SIG-M5 treated with dmso at 0.1 percent for 504 hours (cell line): ENCODE measurements at regions not wholly inside any gene's neighbourhood (a gene's known extent, or its start where the extent isn't known, plus 50 kb on each side); places are given as distances from the start of the nearest gene placed in this dataset.

ENCODE experiments used
- DNase-seq: peaks from one replicate; lab custom pipeline; 2025; ENCODE audit not compliant: unreplicated experiment; lab: John Stamatoyannopoulos, UW

DNA sequence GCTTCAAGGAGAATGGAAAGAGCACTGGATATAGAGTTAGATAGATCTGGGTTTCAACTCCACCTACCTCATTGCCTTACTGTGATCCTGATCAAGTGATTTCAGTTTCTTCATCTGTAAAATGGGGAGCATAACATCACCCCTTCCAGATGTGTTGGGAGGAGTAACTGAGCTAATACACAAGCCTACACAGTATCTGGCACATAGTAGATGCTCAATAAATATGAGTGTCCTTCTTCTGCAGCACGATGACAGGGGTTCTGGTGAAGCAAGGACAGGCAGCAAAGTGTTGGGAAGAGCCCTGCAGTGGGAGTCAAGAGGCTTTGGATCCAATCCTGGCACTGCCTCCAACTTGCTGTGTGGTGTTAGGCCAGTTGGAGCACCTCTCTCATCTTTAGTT lies 270.0 kb downstream of the UACA start:
- no peak for DNase-seq

DNA sequence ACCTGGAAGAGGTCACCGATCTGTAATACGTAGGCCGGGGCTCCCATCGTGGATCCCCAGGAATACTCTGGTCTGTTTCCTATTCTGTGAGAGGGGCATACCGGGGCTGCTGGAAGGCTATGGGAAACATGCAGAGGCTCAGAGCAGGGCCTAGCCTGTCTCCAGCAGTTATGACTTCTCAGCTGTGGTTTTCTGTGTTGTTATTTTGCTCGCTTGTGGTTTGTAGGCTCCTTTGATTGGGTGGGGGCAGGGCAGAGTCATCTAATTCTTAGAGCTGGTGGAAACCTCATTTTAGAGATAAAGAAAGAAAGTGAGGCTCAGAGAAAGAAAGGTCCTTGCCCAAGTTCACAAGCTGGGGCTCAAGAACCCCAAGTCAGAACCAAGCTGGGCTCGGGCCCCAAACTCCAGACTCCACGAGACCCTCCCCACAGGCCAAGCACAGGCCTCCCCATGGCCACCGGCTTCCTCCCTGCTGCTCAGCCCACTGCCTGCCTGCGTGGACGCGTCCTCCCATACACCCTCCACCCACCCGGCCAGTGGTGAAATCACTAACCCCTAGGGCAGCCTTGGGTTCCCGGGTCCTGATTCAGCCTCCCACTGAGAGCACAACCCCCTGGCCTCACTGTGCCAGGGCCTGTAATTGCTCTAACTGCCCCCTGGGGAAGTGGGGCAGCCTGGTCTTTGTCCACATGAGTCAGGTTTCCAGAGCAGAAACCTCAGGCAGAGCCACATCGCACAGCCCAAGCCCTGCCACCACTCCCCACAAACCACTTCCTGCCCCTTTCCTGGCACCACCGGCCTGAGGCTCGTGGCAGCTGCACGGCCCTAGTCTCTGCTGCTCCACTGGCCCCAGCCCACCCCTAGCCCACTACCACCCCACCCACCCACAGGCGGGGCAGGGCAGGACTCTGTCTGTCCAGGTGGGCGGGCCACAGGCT lies 270.8 kb downstream of the UACA start:
- peak; percentile 78 for DNase-seq

DNA sequence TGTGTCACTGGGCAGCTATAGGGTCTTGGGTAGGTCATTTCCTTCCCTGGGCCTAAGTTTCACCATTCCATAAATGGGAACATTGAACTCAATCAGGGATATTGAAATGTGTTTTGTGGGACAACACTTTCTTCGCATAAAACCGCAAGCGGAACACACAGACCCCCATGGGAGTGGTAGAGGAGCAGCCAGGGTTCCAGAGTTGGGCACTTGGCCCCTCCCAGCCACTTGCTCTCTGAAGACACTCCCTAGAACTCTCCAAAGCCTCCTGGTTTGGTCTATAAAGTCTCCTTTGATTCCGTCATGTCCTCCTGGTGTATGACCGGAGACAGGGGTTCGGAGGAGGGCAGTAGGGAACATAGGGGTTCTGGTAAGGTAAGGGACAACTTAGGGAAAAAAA lies 271.7 kb downstream of the UACA start:
- no peak for DNase-seq

DNA sequence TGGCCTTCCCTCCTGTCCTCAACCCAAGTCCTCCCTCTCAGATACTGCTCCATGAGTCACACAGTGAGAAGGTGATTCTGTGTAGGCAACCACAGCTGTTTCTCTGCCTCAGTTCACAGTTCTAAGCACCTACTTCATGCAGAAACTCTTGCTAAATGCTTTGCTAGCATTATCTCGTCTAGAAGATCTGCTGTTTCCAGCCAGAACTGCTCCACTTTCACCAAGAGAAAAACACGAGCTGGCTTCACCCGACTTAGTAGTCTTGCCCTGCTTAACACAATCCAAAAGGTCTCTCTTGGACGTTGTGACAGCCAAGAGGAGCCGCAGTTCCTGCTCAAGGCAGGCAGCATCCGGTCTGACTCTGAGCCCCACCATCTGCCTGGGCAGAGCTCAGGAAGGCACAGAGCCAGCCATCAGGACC lies 272.1 kb downstream of the UACA start:
- DNase-seq: no peak

DNA sequence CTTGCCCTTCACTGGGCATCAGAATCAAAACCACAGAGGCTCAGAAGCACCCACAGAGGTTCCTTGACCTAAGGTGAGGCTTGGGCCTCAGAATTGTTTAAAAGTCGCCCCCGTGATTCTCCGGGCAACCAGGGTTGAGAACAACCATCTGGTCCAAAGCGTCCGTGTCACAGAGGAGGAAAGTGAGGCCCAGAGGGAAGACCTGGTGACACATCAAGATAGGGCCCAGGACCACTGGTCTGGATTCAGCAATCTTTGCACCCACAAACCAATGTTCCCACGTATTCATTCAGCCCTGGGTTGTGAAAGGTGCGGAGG lies 272.6 kb downstream of the UACA start:
- no peak for DNase-seq

DNA sequence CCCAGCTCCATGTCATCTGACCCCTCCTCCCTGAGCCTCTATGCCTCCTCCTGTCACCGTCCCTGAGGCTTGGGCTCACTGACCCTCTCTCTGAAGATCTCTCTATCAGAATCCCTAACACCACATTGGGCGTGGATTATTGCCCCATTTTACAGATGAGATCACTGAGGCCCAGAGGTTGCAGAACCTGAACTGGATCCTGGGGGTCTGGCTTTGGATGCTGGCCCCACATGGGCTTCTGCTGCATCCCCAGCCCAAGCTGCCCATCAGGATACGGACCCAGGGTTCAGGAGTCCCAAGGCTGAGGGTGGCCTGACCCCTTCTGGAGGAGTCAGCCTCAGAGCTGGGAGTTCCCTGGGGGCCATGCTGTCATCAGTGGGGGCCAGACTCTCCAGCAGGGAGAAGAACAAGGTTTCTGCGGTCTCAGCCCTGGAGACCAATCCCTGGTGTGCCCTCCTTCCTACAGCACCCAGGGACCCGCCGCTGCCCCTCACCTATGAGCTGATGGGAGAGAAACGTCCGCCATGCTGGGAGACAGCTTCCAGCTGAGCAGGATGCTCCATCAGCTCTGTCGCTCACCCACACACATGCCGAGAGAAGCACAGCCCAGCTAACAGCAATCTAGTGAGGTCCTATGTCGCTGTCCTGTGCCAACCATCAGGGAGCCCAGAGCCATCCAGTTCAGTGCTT lies 273.1 kb downstream of the UACA start:
- DNase-seq: no peak

DNA sequence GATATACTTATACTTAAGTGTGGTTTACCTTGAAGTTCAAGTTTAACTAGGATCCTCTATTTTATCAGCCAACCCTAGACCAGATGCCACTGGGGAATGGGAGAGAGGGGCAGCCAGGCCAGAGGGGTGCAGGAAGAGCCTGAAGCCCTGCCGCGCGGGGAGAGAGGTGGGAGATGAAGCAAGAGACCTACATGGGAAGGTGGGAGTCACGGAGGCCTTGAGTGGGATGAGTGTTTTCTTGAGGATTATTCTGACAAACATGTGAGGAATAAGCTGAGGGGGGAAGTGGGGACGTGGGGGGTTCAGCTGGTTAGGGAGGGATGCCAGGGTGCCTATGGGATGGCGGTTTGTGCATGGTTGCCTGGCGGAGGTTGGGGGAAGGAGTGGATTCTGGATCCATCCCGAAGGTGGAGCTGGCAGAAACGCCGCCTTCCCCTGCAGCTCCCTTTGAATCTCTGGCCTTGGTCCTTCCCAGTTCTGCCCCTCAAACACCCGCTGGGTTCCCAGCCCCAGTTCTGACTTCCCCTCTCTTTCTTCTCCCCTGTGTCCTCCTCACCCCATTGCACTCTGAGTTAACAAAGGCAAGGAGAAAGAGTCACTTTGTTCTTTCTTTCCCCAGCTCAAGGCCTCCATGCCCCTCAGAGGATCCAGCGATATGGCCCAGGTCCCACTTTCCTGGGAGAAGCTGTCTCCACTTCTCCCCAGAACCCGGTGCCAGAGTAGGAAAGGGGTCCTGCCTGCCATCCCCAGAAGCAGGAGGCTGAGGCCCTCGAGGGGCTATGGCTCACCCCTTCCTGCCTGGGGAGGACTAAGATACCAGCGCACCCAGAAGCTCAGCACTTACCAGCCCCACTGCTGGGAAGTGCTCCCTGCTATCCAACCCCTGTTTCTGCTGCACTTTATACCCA lies 274.2 kb downstream of the UACA start:
- DNase-seq: no peak

DNA sequence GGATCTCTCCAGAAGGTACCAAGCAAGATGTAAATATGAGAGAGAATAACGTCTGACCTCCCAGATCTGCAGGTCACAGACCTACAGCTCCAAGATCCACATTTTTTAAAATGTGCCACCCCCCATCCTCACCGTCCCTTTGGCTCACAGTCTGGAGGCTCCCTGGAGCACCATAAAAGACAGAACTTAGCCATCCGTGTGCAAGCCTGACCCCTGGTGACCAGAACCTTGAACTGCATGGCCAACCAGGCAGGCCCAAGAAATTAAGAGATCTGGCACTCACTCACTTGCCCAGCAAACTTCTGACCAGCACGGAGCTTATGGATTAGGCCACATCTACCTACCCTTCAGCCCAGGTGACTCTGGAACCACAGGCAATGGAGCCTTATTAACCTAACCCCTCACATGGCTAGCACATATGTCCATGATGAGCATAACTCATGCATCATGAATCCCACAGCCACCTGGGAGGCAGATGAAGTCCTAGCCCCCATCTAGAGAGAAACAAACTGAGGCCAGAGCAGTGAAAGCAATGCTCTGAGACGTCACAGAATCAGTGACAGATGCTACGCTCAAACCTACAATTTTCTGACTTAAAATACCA lies 275.3 kb downstream of the UACA start:
- peak; percentile 65 for DNase-seq

DNA sequence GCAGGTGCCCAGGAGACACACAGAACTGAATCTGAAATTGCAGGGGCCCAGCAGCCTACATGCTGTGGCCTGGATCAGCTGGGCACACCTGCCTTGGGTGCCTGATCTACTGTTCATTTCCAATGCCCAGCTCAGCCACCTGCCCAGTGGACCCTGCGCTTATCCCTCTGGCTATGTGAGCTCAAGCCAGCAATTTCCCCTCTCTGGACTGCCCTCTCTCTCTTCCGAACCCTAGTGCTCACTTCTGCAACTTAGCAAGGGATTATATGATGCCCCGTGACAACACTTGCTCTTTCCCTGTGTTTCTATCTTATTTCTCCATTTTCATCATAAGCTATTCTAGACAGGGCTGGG lies 276.0 kb downstream of the UACA start:
- no peak for DNase-seq

DNA sequence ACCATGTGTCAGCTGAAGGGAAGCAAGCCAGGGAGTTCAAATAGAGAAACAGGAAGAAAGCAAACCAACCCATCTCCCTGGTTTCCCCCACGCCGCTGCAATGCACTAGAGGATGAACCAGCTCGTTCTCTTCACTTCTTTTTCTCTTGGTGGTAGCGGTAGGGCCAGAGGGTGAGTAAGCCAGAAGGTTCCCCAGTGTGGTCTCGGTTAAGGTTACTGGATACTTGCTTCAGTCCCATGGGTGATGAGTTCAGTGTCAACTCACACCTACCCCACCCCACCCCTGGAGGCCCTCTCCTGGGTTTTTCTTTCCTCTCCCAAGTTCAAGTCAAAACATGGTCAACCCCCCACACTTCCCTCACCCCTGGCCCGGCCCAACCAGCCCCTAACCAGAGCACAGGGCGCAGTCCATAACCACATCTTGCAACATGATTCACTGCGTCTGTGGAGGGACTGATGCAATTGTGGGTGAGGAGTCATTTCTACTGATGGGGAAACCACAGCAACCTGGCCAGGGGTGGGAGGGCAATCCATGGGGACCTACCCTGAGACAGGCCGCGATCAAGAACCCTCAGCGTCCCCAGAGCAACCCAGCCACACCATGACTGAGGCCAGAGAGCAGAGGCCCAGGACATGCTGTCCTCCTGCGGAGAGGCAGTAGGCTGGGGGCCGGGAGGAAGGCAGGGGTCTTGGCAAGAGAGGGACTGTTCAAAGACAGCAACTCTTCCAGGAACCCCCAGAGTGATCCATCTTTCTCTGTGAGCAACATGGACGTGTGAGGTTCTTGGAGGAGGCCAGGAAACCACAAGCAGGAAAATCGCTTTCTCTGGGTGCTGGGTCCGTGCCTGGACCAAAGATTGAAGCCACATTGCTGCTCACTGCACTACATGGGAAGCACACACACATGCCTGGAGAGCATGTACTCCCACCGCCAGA lies 276.6 kb downstream of the UACA start:
- DNase-seq: peak; percentile 98

DNA sequence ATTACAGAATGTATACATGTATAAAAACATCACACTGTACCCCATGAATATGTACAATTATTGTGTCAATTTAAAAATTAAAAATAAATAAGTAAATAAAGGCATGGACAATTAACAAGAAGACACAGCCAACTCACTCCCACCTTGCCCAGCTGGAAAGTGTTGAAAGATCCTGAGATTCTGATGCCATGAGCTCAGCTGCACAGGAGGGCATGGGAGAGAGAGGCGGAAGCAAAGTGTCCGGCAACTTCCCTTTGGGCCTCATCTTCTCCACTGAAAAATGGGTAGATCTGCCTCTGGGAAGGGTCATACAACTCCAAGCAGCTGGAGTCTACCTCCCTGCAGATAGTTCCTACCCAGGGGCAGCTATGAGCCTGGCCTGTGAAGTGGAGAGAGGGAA lies 277.3 kb downstream of the UACA start:
- no peak for DNase-seq

DNA sequence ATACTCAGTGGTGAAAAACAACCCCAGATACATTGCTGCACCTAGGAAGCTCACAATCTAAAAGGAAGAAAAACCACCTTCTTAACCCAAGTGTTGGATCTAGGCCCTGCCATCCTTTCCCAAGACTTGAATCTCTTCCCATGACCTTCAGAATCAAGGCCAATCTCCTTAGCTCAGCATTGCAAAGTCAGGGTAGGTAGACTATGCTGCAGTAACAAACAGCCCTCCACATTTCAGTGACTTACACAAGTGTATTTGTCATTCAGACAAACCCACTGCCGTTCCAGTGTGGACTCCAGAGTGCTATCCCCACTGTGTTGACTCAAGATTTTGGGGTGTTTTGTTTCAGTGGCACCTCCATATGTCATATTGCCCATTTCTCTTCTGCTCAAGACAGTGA lies 278.4 kb downstream of the UACA start:
- DNase-seq: no peak

DNA sequence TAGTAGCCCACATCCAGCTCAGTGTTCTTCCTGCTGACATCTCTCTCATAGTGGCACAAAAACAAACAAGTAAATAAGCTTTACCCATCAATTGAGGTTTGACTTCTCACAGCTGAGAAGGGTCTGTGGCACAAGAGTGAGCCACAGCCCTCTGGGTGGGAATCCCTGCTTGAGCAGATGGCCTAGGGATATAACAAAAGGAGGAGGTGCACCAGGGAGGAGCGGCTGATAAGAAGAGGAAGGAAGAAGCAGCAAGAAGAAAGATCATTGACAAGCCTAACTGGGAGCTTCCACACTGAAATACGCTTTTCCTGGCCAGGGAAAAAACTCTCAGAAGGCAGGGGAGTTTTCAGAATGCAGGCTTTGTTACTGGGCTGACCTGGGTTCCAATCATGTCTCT lies 279.8 kb downstream of the UACA start:
- DNase-seq: no peak

DNA sequence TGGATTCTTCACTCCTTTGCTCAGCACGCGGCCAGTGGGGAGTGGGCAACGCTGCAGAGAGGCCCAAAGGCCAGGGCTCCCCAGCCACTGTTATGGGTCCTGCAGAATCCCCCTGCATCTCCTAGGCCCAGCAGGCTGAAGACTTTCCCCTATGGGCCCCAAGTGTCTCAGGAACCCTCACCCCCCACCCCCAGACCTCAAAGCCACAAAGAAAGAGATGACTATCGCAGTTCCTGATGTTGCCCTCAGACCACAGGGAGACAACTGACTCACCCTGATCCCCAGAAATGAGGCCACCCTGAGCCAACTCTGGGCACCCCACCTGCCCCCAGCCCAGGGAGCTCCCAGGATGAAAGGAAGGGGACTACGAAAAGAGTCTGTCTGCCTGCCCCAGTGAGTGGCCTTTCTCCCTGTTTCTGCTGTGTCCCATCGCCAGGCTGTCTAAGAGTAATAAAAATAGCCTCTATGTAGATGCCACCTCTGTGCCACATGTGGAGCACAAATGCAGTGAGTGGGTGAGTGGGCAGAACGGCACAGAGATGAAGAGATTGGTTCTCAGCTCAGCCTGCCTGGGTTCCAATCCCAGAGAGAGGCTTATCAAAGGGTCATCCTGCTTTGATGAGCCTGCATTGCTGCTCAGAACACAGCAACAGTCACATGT lies 283.0 kb downstream of the UACA start:
- peak; percentile 8 for DNase-seq

DNA sequence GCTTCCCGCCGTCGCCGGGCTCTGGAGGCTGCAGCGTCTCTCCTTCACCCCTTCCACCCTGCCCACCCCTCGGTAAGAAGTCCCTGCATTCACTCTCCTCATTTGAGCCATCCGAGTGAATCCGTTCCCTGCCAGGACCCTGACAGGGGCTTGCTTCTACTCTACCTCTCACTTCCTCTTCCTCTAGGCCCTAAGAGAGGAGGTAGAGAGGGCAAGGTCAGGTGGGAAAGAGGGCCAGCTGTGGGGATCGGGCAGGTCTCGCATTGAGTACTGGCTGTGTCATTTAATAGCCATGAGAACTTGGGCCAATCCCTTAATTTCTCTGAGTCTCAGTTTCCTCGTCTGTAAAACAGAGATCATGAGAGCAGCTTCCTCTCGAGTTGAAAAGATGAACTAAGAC lies 283.6 kb downstream of the UACA start:
- no peak for DNase-seq

DNA sequence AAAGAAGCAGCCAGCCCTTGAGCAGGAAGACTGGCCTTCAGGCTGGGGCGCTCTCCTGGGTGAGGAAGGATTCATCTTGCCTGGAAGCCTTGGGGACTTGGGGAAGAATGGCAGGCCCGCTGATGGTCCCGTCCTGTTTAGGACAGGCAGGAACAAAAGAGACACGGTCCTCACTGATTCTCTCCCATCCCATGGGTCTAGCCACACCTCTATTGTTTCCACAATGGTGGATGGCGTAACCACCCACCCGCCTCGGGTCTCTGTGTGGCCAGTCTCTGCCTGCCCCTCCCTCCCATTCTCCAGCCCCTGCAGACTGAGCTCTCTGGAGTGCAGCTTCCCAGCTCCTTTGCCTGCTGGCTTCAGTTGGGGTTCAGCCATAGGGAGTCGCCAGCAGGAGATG lies 284.3 kb downstream of the UACA start:
- DNase-seq: no peak

DNA sequence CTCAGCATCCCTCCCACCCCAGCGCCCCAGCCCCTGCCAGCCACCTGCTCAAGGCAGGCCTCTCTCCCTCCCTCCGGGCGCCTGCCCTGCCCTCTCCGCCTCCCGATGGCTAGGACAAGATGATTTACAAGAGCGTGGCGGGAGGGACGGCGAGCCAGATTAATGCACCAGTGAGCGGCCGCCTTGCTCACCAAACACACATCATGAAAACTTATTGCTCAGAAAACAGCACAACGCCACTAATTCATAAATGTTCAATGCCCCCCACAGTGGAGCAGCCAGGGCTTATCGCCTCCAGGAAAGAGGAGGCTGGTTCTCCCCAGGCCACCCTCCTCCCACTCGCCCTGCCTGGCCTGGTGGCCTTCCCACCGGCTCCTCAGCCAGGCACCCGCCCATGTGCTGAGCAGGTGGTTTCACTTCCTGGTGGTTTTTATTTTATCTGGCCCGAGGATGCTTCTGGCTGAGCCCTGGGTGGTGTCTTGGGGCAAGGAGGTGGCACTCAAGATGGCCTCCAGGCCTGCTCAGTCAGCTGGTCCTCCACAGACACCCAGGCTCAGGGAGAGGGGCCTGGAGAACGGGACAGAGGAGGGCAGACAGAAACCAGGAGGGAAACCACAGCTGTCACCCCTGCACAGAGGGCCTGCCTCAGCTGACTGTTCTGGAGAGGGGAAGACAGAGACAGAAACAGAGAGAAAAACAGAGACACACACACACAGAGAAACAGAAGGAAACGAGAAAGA lies 284.9 kb downstream of the UACA start:
- DNase-seq: peak; percentile 33

DNA sequence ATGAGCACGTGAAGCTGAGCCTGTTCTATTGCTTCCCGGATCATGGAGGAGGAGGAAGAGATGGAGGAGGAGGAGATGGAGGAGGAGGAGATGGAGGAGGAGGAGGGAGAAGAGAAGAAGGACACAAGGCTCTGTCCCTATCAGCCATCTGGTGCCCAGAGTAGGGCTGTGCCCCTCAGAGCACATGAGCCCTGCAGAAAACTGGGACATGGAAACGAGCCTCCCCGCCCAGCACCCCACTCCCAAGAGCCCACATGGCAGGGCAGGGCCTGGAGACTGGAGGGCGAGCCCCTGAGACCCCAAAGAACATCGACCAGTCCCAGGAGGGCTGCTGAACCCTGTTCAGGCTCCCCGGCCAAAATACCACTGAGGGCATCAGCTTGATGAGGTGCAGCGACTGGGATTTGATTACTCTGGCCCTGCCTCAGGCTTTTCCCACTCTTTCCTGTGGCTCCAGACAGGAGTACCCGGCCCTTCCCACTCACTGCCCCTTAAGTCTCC lies 285.6 kb downstream of the UACA start:
- no peak for DNase-seq

DNA sequence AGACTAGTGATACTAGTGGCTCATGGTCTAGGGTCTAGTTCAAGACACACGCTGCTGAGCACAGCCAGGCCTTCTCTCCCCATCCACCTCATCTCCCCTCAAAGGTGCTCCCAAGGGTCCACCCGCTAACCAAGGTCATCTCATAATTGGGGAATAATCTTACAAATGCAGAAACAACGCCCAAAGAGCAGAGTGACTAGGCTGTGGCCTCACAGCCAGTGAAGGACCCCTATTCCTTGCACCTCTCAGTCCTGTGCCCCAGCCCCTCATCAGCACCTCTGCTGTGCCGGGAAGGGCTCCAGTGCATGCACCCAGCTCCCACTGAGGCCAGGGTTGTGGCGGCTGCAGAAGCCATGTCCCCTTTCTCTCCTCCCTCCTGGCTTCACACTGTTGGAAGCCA lies 286.9 kb downstream of the UACA start:
- DNase-seq: no peak
